IMR-90 (cell line): ENCODE measurements at regions not wholly inside any gene's neighbourhood (a gene's known extent, or its start where the extent isn't known, plus 50 kb on each side); places are given as distances from the start of the nearest gene placed in this dataset.

Experiments
- ATAC-seq: fragments of 200-7000 bp; cut with Tn5 transposase; 2 replicates; pipeline ENCODE4 v1.9.1; 2020; ENCODE audit warnings: low read depth, mild to moderate bottlenecking, moderate library complexity
- BruUV-seq: library from RNA; stranded (reverse); fragments of 400-500 nt; replicated peaks from 2 replicates; lab custom pipeline; 2021; lab: Mats Ljungman, UMichigan
- CTCF ChIA-PET: fragments of 300-600 bp; formaldehyde crosslinking; extraction: SDS; loops from one replicate; lab custom pipeline; 2021; ENCODE audit warnings: antibody characterized with exemption; lab: Yijun Ruan, JAX
- POLR2A ChIA-PET: fragments of 300-600 bp; sonication (Branson Sonifier 250); formaldehyde crosslinking; loops from one replicate; lab custom pipeline; 2022; ENCODE audit warnings: antibody characterized with exemption; ENCODE audit not compliant: unreplicated experiment; lab: Charles Lee
- DNase-seq: peaks from one replicate; pipeline ENCODE4 v3.0.0; 2013
- H2AFZ ChIP-seq: replicated peaks from 2 replicates; pipeline ENCODE3; 2013; ENCODE audit warnings: low read length, mild to moderate bottlenecking; ENCODE audit not compliant: poor library complexity
- H2AK5ac ChIP-seq: 2 replicates; pipeline ENCODE4 v1.6.1; 2013; ENCODE audit warnings: low read depth, low read length, inconsistent platforms
- H2AK9ac ChIP-seq: replicated peaks from 2 replicates; pipeline ENCODE3; 2013; ENCODE audit warnings: mild to moderate bottlenecking, low read depth, low read length, moderate library complexity; ENCODE audit not compliant: poor library complexity
- H2BK120ac ChIP-seq: 2 replicates; pipeline ENCODE4 v1.6.1; 2013; ENCODE audit warnings: low read depth, low read length, inconsistent platforms
- H2BK15ac ChIP-seq: 3 replicates; pipeline ENCODE4 v1.6.1; 2013; ENCODE audit warnings: low read depth, low read length, inconsistent platforms
- H2BK20ac ChIP-seq: 2 replicates; pipeline ENCODE4 v1.6.1; 2013; ENCODE audit warnings: low read depth, mild to moderate bottlenecking, inconsistent platforms, low read length, moderate library complexity
- H2BK5ac ChIP-seq: 2 replicates; pipeline ENCODE4 v1.6.1; 2013; ENCODE audit warnings: mild to moderate bottlenecking, low read depth, low read length, inconsistent platforms; ENCODE audit not compliant: poor library complexity, severe bottlenecking
- H3K14ac ChIP-seq: replicated peaks from 2 replicates; pipeline ENCODE4 v1.6.1; 2013; ENCODE audit warnings: low read depth, low read length, inconsistent platforms
- H3K18ac ChIP-seq: 2 replicates; pipeline ENCODE4 v1.6.1; 2013; ENCODE audit warnings: low read depth, low read length, control low read depth
- H3K23ac ChIP-seq: 2 replicates; pipeline ENCODE4 v1.6.1; 2013; ENCODE audit warnings: low read depth, low read length, inconsistent platforms
- H3K27ac ChIP-seq: 2 replicates; pipeline ENCODE4 v1.5.1; 2013; ENCODE audit warnings: mild to moderate bottlenecking, control low read depth, low read length; ENCODE audit not compliant: insufficient read depth
- H3K27me3 ChIP-seq: 2 replicates; pipeline ENCODE4 v1.6.1; 2013; ENCODE audit warnings: low read length; ENCODE audit not compliant: control insufficient read depth, insufficient read depth
- H3K36me3 ChIP-seq: 2 replicates; pipeline ENCODE4 v1.6.1; 2013; ENCODE audit warnings: low read length, mixed read lengths; ENCODE audit not compliant: control insufficient read depth, insufficient read depth
- H3K4ac ChIP-seq: 2 replicates; pipeline ENCODE4 v1.6.1; 2013; ENCODE audit warnings: low read depth, low read length, inconsistent platforms
- H3K4me1 ChIP-seq: 2 replicates; pipeline ENCODE4 v1.6.1; 2013; ENCODE audit warnings: low read length, mixed read lengths; ENCODE audit not compliant: control insufficient read depth, insufficient read depth
- H3K4me2 ChIP-seq: 2 replicates; pipeline ENCODE4 v1.6.1; 2013; ENCODE audit warnings: low read depth, mild to moderate bottlenecking, control low read depth, low read length, moderate library complexity
- H3K4me3 ChIP-seq: 2 replicates; pipeline ENCODE4 v1.5.1; 2013; ENCODE audit warnings: low read depth, mild to moderate bottlenecking, control low read depth, low read length, moderate library complexity; ENCODE audit not compliant: insufficient read depth
- H3K56ac ChIP-seq: 2 replicates; pipeline ENCODE4 v1.6.1; 2013; ENCODE audit warnings: low read length, inconsistent platforms; ENCODE audit not compliant: insufficient read depth; ENCODE audit errors: extremely low read depth
- H3K79me1 ChIP-seq, 2 experiments: 2 replicates each; pipeline ENCODE4 v1.6.1; 2013; ENCODE audit warnings: low read length in 2 of 2, inconsistent platforms in 1 of 2, low read depth in 1 of 2
- H3K9ac ChIP-seq: 2 replicates; pipeline ENCODE4 v1.6.1; 2013; ENCODE audit warnings: low read depth, low read length, control low read depth
- H3K9me1 ChIP-seq: 2 replicates; pipeline ENCODE4 v1.6.1; 2013; ENCODE audit warnings: low read length, inconsistent platforms; ENCODE audit not compliant: insufficient read depth
- H3K9me3 ChIP-seq: 2 replicates; pipeline ENCODE4 v1.6.1; 2013; ENCODE audit warnings: low read length; ENCODE audit not compliant: control insufficient read depth, insufficient read depth
- H4K20me1 ChIP-seq: 2 replicates; pipeline ENCODE4 v1.6.1; 2013; ENCODE audit warnings: low read length, inconsistent platforms; ENCODE audit not compliant: insufficient read depth
- H4K5ac ChIP-seq: 2 replicates; pipeline ENCODE4 v1.6.1; 2013; ENCODE audit warnings: mild to moderate bottlenecking, low read depth, low read length, control low read depth
- H4K8ac ChIP-seq, 2 experiments: 2 replicates each; pipeline ENCODE4 v1.6.1; 2013; ENCODE audit warnings: low read depth in 2 of 2, low read length in 2 of 2, control low read depth in 1 of 2, inconsistent platforms in 1 of 2
- H4K91ac ChIP-seq: 2 replicates; pipeline ENCODE4 v1.6.1; 2013; ENCODE audit warnings: low read depth, low read length, inconsistent platforms; ENCODE audit not compliant: insufficient read depth
- BHLHE40 ChIP-seq: fragments of 150-350 bp; IDR thresholded peaks from 2 replicates; pipeline ENCODE4 v1.6.1; 2016; ENCODE audit warnings: mild to moderate bottlenecking, low read depth, low read length
- CEBPB ChIP-seq: IDR thresholded peaks from 2 replicates; pipeline ENCODE4 v1.6.1; 2012; ENCODE audit warnings: low read depth, low read length, improper control_type of control experiment
- CHD1 ChIP-seq: IDR thresholded peaks from 2 replicates; pipeline ENCODE4 v1.6.1; 2012; ENCODE audit warnings: low read depth, low read length, improper control_type of control experiment
- FOS ChIP-seq: fragments of 150-350 bp; IDR thresholded peaks from 2 replicates; pipeline ENCODE4 v1.6.1; 2016; ENCODE audit warnings: low read depth, low read length
- MAFK ChIP-seq: IDR thresholded peaks from 2 replicates; pipeline ENCODE4 v1.6.1; 2012; ENCODE audit warnings: low read depth, low read length, improper control_type of control experiment
- MAZ ChIP-seq: IDR thresholded peaks from 2 replicates; pipeline ENCODE4 v1.6.1; 2012; ENCODE audit warnings: low read depth, mild to moderate bottlenecking, low read length, improper control_type of control experiment, moderate library complexity, borderline replicate concordance
- MXI1 ChIP-seq: IDR thresholded peaks from 2 replicates; pipeline ENCODE4 v1.6.1; 2012; ENCODE audit warnings: low read depth, mild to moderate bottlenecking, low read length, moderate library complexity, borderline replicate concordance
- NFE2L2 ChIP-seq: fragments of 150-350 bp; IDR thresholded peaks from 2 replicates; pipeline ENCODE4 v1.6.1; 2016; ENCODE audit warnings: low read depth, mild to moderate bottlenecking, low read length
- POLR2A ChIP-seq: IDR thresholded peaks from 2 replicates; pipeline ENCODE4 v1.6.1; 2012; ENCODE audit warnings: mild to moderate bottlenecking, low read depth, low read length
- RAD21 ChIP-seq: IDR thresholded peaks from 2 replicates; pipeline ENCODE4 v1.6.1; 2012; ENCODE audit warnings: low read length, improper control_type of control experiment
- RCOR1 ChIP-seq: IDR thresholded peaks from 2 replicates; pipeline ENCODE4 v1.6.1; 2012; ENCODE audit warnings: mild to moderate bottlenecking, low read length, improper control_type of control experiment; ENCODE audit not compliant: insufficient replicate concordance
- RFX5 ChIP-seq: IDR thresholded peaks from 2 replicates; pipeline ENCODE4 v1.8.0; 2012; ENCODE audit warnings: low read depth, mild to moderate bottlenecking, low read length, moderate library complexity
- SMC3 ChIP-seq: fragments of 150-350 bp; IDR thresholded peaks from 2 replicates; pipeline ENCODE4 v1.6.1; 2016; ENCODE audit warnings: low read depth, mild to moderate bottlenecking, antibody characterized with exemption, low read length, moderate library complexity
- WGBS, 2 experiments: methylation state at CpG; one replicate each; pipeline versions ENCODE4 v1.1.5 to v1.1.7; 2013; ENCODE audit warnings: missing lambda C conversion rate in 2 of 2; ENCODE audit not compliant: insufficient read length in 1 of 2; ENCODE audit errors: extremely low coverage in 2 of 2; 5-methylcytosine and 5-hydroxymethylcytosine counted together
- dilution Hi-C: fragments of 300-500 bp; cut with HindIII; formaldehyde crosslinking; loops from one replicate; pipeline ENCODE4 v1.14.3; 2018; ENCODE audit warnings: low sequenced_read_pairs; ENCODE audit not compliant: unreplicated experiment
- in situ Hi-C: fragments of 300-500 bp; cut with MboI; formaldehyde crosslinking; loops from 3 replicates; pipeline ENCODE4 v1.14.3; 2019; ENCODE audit warnings: low sequenced_read_pairs, inconsistent platforms, mixed read lengths
- intact Hi-C: fragments of 100-400 bp; cut with micrococcal nuclease; formaldehyde crosslinking; loops from 2 replicates; pipeline ENCODE4 v1.10.0; 2022
- TF ChIP-seq, protein P1 (sequence below): conservative IDR thresholded peaks from 2 replicates; pipeline ENCODE4 v1.5.1; 2012; ENCODE audit warnings: mild to moderate bottlenecking, low read depth, low read length, improper control_type of control experiment
- TF ChIP-seq, protein P2 (sequence below): fragments of 150-350 bp; IDR thresholded peaks from 2 replicates; pipeline ENCODE4 v1.6.1; 2016; ENCODE audit warnings: low read depth, mild to moderate bottlenecking, low read length, moderate library complexity, borderline replicate concordance
- TF ChIP-seq, protein P3 (sequence below): fragments of 150-350 bp; IDR thresholded peaks from 2 replicates; pipeline ENCODE4 v1.6.1; 2017; ENCODE audit warnings: mild to moderate bottlenecking, antibody characterized with exemption, low read length, low read depth

DNA sequence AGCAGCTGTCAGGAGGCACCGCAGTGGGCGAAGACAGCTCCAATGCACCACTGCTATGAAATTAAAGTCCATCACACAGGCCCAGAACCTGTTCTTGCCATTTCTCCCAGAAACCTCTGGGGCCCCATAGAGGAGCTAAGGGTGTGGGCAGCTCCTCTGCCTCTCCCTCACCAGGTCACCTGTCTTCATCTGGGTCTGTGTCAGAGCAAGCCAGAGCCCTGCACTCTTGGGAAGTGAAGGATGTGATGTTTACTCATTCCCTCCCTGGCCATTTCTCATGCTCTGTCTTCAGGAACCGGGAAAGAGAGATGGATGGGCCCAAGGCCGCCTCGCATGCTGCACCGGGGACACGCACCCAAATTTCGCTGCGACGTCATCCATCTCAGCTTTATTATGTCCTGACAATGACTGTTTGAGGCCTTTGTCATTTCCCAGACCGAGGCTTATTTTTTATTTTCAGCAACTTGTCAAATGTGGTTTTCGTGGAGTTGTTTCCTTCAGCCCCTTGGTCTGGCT is 216.1 kb downstream of the NPHP4 start:
- CTCF ChIA-PET: no interaction called here
- in situ Hi-C loops (no loop called here), dilution Hi-C loops (no loop called here), intact Hi-C loops (no loop called here)
- H3K9me1 ChIP-seq: no peaks in the 10 kb centered on the region
- no peak overlapping the region for H3K27ac ChIP-seq
- H3K56ac ChIP-seq: no peak overlapping the region
- no peak overlapping the region for H2BK120ac ChIP-seq
- no peak overlapping the region for H3K4me2 ChIP-seq
- no CpG with 5 or more reads among the region's 12 CpGs for WGBS, 2 experiments
- H2BK5ac ChIP-seq: no peak overlapping the region
- H4K91ac ChIP-seq: no peak overlapping the region
- no TSS peak for BruUV-seq
- no peak overlapping the region for H3K14ac ChIP-seq
- H4K5ac ChIP-seq: no peak overlapping the region
- POLR2A ChIA-PET: no interaction called here
- no peak overlapping the region for H4K8ac ChIP-seq
- H3K18ac ChIP-seq: no peak overlapping the region
- H3K23ac ChIP-seq: no peak overlapping the region
- no peak overlapping the region for H2AK9ac ChIP-seq
- H3K9ac ChIP-seq: no peak overlapping the region
- no peak overlapping the region for H2BK15ac ChIP-seq
- H3K4me3 ChIP-seq: no peak overlapping the region
- H3K4me1 ChIP-seq: no peaks in the 10 kb centered on the region
- no peaks in the 10 kb centered on the region for H3K36me3 ChIP-seq
- H4K20me1 ChIP-seq: no peaks in the 10 kb centered on the region
- no peaks in the 10 kb centered on the region for H3K79me1 ChIP-seq
- ATAC-seq (no peak), DNase-seq (no peak)
- H3K27me3 ChIP-seq: no peaks in the 10 kb centered on the region
- no peak overlapping the region for H2AK5ac ChIP-seq
- no peak overlapping the region for H2AFZ ChIP-seq
- no peak overlapping the region for H3K4ac ChIP-seq
- TF ChIP-seq POLR2A: no peak
- no peak for TF ChIP-seq MAFK
- no peak for TF ChIP-seq BHLHE40
- TF ChIP-seq, protein P1, sequence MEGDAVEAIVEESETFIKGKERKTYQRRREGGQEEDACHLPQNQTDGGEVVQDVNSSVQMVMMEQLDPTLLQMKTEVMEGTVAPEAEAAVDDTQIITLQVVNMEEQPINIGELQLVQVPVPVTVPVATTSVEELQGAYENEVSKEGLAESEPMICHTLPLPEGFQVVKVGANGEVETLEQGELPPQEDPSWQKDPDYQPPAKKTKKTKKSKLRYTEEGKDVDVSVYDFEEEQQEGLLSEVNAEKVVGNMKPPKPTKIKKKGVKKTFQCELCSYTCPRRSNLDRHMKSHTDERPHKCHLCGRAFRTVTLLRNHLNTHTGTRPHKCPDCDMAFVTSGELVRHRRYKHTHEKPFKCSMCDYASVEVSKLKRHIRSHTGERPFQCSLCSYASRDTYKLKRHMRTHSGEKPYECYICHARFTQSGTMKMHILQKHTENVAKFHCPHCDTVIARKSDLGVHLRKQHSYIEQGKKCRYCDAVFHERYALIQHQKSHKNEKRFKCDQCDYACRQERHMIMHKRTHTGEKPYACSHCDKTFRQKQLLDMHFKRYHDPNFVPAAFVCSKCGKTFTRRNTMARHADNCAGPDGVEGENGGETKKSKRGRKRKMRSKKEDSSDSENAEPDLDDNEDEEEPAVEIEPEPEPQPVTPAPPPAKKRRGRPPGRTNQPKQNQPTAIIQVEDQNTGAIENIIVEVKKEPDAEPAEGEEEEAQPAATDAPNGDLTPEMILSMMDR: no peak
- TF ChIP-seq, protein P2, sequence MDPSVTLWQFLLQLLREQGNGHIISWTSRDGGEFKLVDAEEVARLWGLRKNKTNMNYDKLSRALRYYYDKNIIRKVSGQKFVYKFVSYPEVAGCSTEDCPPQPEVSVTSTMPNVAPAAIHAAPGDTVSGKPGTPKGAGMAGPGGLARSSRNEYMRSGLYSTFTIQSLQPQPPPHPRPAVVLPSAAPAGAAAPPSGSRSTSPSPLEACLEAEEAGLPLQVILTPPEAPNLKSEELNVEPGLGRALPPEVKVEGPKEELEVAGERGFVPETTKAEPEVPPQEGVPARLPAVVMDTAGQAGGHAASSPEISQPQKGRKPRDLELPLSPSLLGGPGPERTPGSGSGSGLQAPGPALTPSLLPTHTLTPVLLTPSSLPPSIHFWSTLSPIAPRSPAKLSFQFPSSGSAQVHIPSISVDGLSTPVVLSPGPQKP: no peak
- TF ChIP-seq CEBPB: no peak
- TF ChIP-seq RFX5: no peak
- TF ChIP-seq MAZ: no peak
- no peak for TF ChIP-seq RAD21
- TF ChIP-seq FOS: no peak
- TF ChIP-seq RCOR1: no peak
- TF ChIP-seq SMC3: no peak
- TF ChIP-seq MXI1: no peak
- TF ChIP-seq NFE2L2: no peak
- TF ChIP-seq CHD1: no peak
- TF ChIP-seq, protein P3, sequence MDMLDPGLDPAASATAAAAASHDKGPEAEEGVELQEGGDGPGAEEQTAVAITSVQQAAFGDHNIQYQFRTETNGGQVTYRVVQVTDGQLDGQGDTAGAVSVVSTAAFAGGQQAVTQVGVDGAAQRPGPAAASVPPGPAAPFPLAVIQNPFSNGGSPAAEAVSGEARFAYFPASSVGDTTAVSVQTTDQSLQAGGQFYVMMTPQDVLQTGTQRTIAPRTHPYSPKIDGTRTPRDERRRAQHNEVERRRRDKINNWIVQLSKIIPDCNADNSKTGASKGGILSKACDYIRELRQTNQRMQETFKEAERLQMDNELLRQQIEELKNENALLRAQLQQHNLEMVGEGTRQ: no peak
- peaks cover 44% of the 10 kb centered on the region for H3K9me3 ChIP-seq
- no peak overlapping the region for H2BK20ac ChIP-seq
